Naive B cell (primary cell): ENCODE measurements at regions not wholly inside any gene's neighbourhood (a gene's known extent, or its start where the extent isn't known, plus 50 kb on each side); places are given as distances from the start of the nearest gene placed in this dataset.
"Not testable (repeated sequence)": the region's sequence is repeated elsewhere in the genome, so short reads cannot be mapped to it uniquely, and the experiment has no call there.

Experiments
- ATAC-seq, 2 donors: fragments of 150-1000 bp; cut with Tn5 transposase; 2 replicates each; pipeline ENCODE4 v1.10.0; 2021; ENCODE audit warnings: low read depth in 2 of 2, mild to moderate bottlenecking in 2 of 2, moderate library complexity in 2 of 2
- DNase-seq: peaks from one replicate; pipeline ENCODE4 v3.0.0; 2022
- H3K27ac Mint-ChIP-seq, 6 donors: one replicate each; pipeline ENCODE4 v1.8.0; 2020 to 2022; ENCODE audit warnings: mild to moderate bottlenecking in 6 of 6, mixed read lengths in 6 of 6, moderate library complexity in 5 of 6, inconsistent platforms in 2 of 6
- H3K27me3 Mint-ChIP-seq, 3 donors: one replicate each; pipeline ENCODE4 v1.8.0; 2021 to 2022; ENCODE audit warnings: mixed read lengths in 3 of 3, mild to moderate bottlenecking in 1 of 3
- H3K36me3 Mint-ChIP-seq, 2 donors: one replicate each; pipeline ENCODE4 v1.8.0; 2020 to 2022; ENCODE audit warnings: mixed read lengths in 2 of 2, inconsistent platforms in 1 of 2, mild to moderate bottlenecking in 1 of 2
- H3K4me1 Mint-ChIP-seq, 3 donors: one replicate each; pipeline ENCODE4 v1.8.0; 2020 to 2022; ENCODE audit warnings: mixed read lengths in 3 of 3, inconsistent platforms in 1 of 3, mild to moderate bottlenecking in 1 of 3, moderate library complexity in 1 of 3
- H3K4me3 Mint-ChIP-seq, 8 donors: one replicate each; pipeline ENCODE4 v1.8.0; 2020 to 2022; ENCODE audit warnings: mild to moderate bottlenecking in 8 of 8, mixed read lengths in 8 of 8, moderate library complexity in 8 of 8, inconsistent platforms in 2 of 8
- H3K9me3 Mint-ChIP-seq, 7 donors: one replicate each; pipeline ENCODE4 v1.8.0; 2020 to 2022; ENCODE audit warnings: mixed read lengths in 7 of 7, mild to moderate bottlenecking in 5 of 7, inconsistent platforms in 2 of 7, moderate library complexity in 1 of 7

DNA sequence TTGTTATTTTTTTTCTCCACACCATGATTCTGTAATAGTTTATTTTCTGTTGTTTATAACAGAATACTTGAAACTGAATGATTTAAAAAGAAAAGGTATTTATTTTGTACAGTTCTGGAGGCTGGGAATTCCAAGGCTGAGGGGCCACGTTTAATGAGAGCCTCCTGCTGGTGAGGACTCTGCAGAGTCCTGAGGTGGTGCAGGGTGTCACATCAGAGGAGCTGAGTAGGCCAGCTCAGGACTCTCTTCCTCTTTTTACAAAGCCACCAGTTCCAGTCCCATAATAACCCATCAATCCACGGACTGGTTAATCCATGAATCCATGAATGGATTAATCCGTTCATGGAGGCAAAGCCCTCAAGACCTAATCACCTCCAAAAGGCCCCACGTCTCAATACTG is 71.6 kb downstream of the TFAP2A start:
- Mint-ChIP-seq H3K4me3 (no peak overlapping the region), H3K36me3 (no peaks in the 10 kb centered on the region), H3K27me3 (peaks cover 5 to 14% (median 9%) of the 10 kb centered on the region in 3 donors), H3K27ac (no peak overlapping the region), H3K4me1 (no peaks in the 10 kb centered on the region), H3K9me3 (peaks cover 0 to 7% (median 0%) of the 10 kb centered on the region in 7 donors)
- ATAC-seq (no peak), DNase-seq (no peak)

DNA sequence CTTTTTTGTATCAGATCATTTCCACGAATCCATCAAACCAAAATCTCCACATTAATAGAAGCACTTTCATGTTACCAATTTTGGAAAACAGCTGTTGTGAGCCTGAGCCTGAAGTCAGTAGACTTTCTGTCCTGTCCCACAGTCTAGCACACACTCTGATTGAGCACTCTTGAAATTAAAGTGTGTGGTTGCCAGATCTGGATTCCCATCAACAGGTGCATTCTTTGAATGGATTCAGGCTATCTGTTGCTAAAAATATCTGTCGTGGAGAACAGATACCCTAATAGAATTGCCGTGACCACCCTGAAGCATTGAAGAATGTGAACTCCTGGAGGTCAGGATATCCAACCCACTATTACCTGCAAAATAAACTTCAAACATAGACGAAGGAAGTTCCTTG is 73.3 kb downstream of the TFAP2A start:
- H3K4me1 Mint-ChIP-seq, result no peaks in the 10 kb centered on the region
- H3K27ac Mint-ChIP-seq, result no peak overlapping the region
- DNase-seq, result no peak
- H3K9me3 Mint-ChIP-seq, result peaks cover 0 to 5% (median 1%) of the 10 kb centered on the region in 7 donors
- no peaks in the 10 kb centered on the region for H3K36me3 Mint-ChIP-seq
- peaks cover 5 to 9% (median 9%) of the 10 kb centered on the region in 3 donors for H3K27me3 Mint-ChIP-seq
- H3K4me3 Mint-ChIP-seq, result no peak overlapping the region
- no peak for ATAC-seq

DNA sequence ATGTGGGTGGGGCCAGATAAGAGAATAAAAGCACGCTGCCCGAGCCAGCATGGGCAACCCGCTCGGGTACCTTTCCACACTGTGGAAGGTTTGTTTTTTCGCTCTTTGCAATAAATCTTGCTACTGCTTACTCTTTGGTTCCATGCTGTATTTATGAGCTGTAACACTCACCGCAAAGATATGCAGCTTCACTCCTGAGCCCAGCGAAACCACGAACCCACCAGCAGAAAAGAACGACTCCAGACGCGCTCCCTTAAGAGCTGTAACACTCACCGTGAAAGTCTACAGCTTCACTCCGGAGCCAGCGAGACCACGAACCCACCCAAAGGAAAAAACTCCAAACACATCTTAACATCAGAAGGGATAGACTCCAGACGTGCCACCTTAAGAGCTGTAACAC is 76.7 kb downstream of the TFAP2A start:
- no peak overlapping the region for H3K4me3 Mint-ChIP-seq
- DNase-seq, result no peak
- H3K27me3 Mint-ChIP-seq, result peaks cover 0 to 12% (median 0%) of the 10 kb centered on the region in 3 donors
- no peaks in the 10 kb centered on the region for H3K36me3 Mint-ChIP-seq
- no peak overlapping the region for H3K27ac Mint-ChIP-seq
- peaks cover 0 to 8% (median 1%) of the 10 kb centered on the region in 7 donors for H3K9me3 Mint-ChIP-seq
- ATAC-seq, result no peak
- no peaks in the 10 kb centered on the region for H3K4me1 Mint-ChIP-seq

DNA sequence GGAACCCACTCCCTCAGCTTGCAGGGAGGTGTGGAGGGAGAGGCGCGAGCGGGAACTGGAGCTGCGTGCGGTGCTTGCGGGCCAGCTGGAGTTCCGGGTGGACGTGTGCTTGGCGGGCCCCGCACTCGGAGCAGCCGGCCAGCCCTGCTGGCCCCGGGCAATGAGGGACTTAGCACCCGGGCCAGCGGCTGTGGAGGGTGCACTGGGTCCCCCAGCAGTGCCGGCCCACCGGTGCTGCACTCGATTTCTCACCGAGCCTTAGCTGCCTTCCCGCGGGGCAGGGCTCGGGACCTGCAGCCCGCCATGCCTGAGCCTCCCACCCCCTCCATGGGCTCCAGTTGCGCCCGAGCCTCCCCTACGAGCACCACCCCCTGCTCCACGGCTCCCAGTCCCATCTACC is 77.5 kb downstream of the TFAP2A start:
- H3K9me3 Mint-ChIP-seq, DNase-seq, H3K4me1 Mint-ChIP-seq, H3K4me3 Mint-ChIP-seq, H3K27ac Mint-ChIP-seq, ATAC-seq, H3K36me3 Mint-ChIP-seq: not testable (repeated sequence)
- peaks cover 0 to 13% (median 0%) of the 10 kb centered on the region in 3 donors for H3K27me3 Mint-ChIP-seq

DNA sequence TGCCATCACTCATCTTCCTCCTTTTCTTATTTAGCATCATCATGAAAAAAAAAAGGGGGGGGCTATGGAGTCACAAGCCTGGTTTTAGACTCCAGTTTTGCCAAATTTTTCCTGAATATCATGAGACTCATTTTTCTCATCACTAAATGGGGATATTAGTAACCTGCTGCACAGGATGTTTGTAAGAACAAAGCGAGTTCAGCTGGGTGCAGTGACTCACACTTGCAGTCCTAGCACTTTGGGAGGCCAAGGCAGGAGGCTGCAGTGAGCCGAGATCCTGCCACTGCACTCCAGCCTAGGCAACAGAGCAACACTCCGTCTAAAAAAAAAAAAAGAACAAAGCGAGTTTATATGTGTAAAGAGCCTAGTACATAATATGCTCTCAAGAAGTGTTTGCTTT is 82.8 kb downstream of the TFAP2A start:
- no peak overlapping the region for H3K4me3 Mint-ChIP-seq
- no peaks in the 10 kb centered on the region for H3K36me3 Mint-ChIP-seq
- peaks cover 0 to 8% (median 0%) of the 10 kb centered on the region in 3 donors for H3K27me3 Mint-ChIP-seq
- no peaks in the 10 kb centered on the region for H3K4me1 Mint-ChIP-seq
- H3K9me3 Mint-ChIP-seq, result peaks cover 0 to 8% (median 0%) of the 10 kb centered on the region in 7 donors
- no peak for ATAC-seq
- H3K27ac Mint-ChIP-seq, result no peak overlapping the region
- no peak for DNase-seq

DNA sequence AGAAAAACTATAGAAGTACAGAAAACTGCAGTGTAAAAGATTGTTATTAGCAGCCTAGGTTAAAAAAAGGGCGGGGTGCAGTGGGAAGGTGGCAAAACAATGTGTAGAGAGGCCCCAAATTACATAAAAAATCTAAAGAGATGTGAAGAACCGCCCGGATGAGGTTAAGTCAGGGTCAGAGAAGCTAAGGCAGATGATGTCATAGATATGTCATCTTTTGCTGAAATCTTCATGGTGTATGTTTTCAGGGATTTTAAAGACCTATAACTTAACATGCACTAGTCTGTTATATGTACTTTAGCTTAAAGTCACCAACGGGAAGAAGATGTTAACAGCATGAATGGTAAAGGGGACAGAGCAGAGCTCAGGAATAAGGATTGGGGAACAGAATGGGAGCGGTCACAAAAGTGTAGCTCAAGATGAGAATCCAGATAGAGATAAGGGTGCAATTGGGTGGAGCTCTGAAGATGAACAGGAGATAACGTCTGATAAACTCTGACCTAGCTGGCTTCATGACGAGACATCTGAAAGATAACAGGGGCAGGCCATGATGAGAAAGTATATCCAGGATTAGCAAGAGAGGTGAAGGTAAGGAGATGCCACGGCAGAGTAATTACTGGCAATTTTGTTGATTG is 83.4 kb downstream of the TFAP2A start:
- Mint-ChIP-seq H3K4me1 (no peaks in the 10 kb centered on the region), H3K9me3 (peaks cover 0 to 2% (median 0%) of the 10 kb centered on the region in 7 donors), H3K27me3 (peaks cover 0 to 8% (median 0%) of the 10 kb centered on the region in 3 donors), H3K27ac (no peak overlapping the region), H3K36me3 (no peaks in the 10 kb centered on the region), H3K4me3 (no peak overlapping the region)
- ATAC-seq, result no peak
- no peak for DNase-seq

DNA sequence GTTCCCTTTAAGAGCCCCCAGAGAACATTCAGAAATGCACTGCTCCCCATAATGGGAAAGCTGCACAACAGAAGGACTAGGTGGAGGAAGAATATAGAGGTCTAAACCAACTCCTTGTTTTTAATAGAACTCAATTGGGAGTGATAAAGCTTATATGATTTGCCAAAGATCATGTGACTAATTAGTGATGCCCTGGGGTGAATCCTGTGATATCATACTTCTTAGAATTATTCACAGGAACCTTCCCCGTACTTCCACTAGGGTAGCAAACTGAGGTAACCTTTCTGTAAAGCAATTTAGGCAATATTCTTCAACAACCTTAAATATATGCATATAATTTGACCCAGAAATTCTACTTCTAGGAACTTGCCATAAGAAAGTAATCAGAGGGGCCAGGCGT is 84.4 kb downstream of the TFAP2A start:
- H3K27me3 Mint-ChIP-seq, result peaks cover 0 to 8% (median 0%) of the 10 kb centered on the region in 3 donors
- H3K4me1 Mint-ChIP-seq, result no peaks in the 10 kb centered on the region
- no peak overlapping the region for H3K27ac Mint-ChIP-seq
- no peaks in the 10 kb centered on the region for H3K36me3 Mint-ChIP-seq
- no peak for DNase-seq
- no peak for ATAC-seq
- no peaks in the 10 kb centered on the region for H3K9me3 Mint-ChIP-seq
- no peak overlapping the region for H3K4me3 Mint-ChIP-seq

DNA sequence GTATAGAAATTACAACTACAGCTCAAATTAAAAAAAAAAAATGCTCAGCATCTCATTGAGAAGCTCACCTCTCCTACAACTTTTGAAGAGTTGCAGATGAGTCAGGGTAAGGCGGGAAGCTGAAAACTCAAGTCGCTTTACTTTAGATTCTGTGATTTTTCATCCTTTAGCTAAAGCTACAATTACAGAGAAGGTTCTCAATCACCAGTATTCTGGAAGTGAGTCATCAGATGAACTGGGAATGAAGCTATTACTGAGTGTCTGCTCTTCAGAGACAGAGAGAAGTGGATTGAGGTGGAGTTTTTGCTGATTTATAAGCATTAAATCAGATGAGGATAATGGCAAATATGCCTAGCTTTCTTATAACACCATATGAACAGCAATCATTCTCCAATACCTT is 91.9 kb downstream of the TFAP2A start:
- peaks cover 0 to 8% (median 3%) of the 10 kb centered on the region in 7 donors for H3K9me3 Mint-ChIP-seq
- DNase-seq, result no peak
- peaks cover 0 to 7% of the 10 kb centered on the region in 2 donors for H3K36me3 Mint-ChIP-seq
- no peak overlapping the region for H3K4me3 Mint-ChIP-seq
- ATAC-seq, result no peak
- H3K27me3 Mint-ChIP-seq, result peaks cover 0 to 5% (median 0%) of the 10 kb centered on the region in 3 donors
- H3K4me1 Mint-ChIP-seq, result no peaks in the 10 kb centered on the region
- no peak overlapping the region for H3K27ac Mint-ChIP-seq

DNA sequence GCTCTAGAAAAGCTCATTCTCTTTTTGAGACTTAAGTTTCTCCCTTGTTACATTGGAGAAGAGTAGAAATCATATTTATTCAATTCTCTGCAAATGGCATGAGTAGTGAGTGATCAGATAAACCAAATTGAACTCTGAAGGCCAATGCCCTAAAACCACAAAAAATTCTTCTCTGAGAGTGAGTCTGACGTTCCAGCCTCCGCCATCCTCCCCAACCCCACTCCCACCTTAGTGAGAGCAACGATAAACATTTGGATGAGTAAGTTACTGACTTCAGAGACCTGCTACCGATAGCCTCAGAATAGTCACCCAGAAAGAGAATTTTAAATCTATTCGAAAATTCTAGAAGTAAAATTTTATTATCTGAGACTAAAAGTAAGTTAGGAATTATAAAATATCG is 94.6 kb downstream of the TFAP2A start:
- peaks cover 0 to 5% (median 5%) of the 10 kb centered on the region in 3 donors for H3K27me3 Mint-ChIP-seq
- no peak overlapping the region for H3K27ac Mint-ChIP-seq
- H3K4me1 Mint-ChIP-seq, result no peaks in the 10 kb centered on the region

DNA sequence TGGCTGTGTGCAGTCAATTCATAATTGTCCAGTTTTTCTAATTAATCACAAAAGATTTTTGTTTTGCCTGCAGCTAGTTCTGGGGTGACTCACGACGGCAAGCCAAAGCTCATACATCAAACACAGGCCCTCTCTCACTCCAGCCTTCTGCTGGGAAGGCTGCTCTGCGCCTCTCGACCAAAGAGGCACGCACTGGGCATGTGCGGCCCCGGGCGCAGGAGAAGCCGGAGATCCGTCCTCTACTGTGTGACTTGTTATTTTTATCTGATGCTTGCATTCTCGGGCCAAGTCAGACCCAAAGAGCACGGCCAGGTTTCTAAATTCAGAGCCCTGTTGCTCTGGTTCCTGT is 98.5 kb downstream of the TFAP2A start:
- ATAC-seq, result no peak
- DNase-seq, result no peak
- Mint-ChIP-seq H3K36me3 (peaks cover 0 to 7% of the 10 kb centered on the region in 2 donors), H3K4me1 (no peaks in the 10 kb centered on the region), H3K27ac (no peak overlapping the region), H3K4me3 (no peak overlapping the region), H3K9me3 (peaks cover 0 to 8% (median 3%) of the 10 kb centered on the region in 7 donors), H3K27me3 (peaks cover 0 to 5% (median 0%) of the 10 kb centered on the region in 3 donors)

More for the DNA sequence above, 94.6 kb downstream of the TFAP2A start:
- Mint-ChIP-seq H3K9me3 (peaks cover 0 to 8% (median 3%) of the 10 kb centered on the region in 7 donors), H3K4me3 (no peak overlapping the region), H3K36me3 (peaks cover 0 to 7% of the 10 kb centered on the region in 2 donors)
- ATAC-seq (no peak), DNase-seq (no peak)

DNA sequence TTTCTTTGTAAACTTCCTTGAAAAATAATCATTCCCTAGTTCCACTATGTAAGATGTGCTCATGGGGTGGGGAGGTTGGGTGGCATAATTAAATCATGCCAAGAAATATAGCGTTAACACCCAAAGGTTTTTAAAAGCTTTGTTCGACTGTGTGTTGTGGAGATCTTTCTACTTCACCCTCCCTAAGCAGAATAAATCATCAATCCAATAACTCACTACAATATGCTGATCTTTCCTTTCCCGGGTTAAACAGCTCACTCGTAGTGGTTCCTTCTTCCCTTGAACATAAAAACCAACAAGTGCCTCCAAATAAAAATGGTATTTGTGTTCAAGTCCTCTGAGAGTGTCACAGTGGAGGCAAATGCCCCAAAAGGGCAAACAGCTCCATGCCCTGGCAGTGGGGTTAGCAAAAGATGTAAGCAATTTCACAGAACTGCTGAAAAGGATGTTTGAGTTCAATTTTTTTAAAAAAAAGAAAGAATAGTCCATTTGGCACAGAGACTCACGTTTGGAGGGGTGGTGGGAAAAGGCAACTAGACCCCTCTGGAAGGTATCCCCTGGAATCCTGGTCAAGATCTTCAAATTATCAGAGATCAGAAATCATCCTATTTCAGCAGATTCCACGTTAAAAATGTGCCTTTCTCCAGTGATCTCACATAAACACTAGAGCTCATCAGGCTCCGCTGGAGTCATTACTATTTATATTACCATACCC is 99.1 kb downstream of the TFAP2A start:
- ATAC-seq (no peak), DNase-seq (no peak)
- Mint-ChIP-seq H3K4me3 (no peak overlapping the region), H3K27me3 (peaks cover 0 to 5% (median 0%) of the 10 kb centered on the region in 3 donors), H3K27ac (no peak overlapping the region), H3K36me3 (peaks cover 0 to 7% of the 10 kb centered on the region in 2 donors), H3K9me3 (peaks cover 0 to 8% (median 3%) of the 10 kb centered on the region in 7 donors), H3K4me1 (no peaks in the 10 kb centered on the region)

DNA sequence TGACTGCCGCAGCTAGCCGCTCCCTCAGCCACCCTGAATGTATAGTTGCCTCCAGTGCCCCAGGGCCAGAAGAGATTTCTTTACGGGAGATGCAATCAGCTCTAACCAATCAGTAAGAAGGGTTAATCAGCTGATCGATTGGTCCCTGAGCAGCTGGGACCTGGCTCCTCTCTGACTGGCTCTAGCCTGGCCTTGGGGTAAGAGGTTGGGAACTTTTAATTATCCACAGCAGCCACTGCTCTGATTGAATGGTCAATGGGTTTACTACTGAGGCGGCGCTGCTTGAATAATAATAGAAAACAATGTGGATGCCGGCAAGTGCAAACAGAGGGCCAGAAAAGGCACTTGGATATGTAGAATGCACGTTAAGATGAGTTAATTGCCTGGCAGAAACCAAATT is 99.8 kb downstream of the TFAP2A start:
- peaks cover 0 to 7% (median 5%) of the 10 kb centered on the region in 3 donors for H3K27me3 Mint-ChIP-seq
- no peaks in the 10 kb centered on the region for H3K4me1 Mint-ChIP-seq
- peaks cover 0 to 8% (median 3%) of the 10 kb centered on the region in 7 donors for H3K9me3 Mint-ChIP-seq
- ATAC-seq, result no peak
- no peak overlapping the region for H3K27ac Mint-ChIP-seq
- no peak overlapping the region for H3K4me3 Mint-ChIP-seq
- peaks cover 0 to 7% of the 10 kb centered on the region in 2 donors for H3K36me3 Mint-ChIP-seq
- DNase-seq, result no peak

DNA sequence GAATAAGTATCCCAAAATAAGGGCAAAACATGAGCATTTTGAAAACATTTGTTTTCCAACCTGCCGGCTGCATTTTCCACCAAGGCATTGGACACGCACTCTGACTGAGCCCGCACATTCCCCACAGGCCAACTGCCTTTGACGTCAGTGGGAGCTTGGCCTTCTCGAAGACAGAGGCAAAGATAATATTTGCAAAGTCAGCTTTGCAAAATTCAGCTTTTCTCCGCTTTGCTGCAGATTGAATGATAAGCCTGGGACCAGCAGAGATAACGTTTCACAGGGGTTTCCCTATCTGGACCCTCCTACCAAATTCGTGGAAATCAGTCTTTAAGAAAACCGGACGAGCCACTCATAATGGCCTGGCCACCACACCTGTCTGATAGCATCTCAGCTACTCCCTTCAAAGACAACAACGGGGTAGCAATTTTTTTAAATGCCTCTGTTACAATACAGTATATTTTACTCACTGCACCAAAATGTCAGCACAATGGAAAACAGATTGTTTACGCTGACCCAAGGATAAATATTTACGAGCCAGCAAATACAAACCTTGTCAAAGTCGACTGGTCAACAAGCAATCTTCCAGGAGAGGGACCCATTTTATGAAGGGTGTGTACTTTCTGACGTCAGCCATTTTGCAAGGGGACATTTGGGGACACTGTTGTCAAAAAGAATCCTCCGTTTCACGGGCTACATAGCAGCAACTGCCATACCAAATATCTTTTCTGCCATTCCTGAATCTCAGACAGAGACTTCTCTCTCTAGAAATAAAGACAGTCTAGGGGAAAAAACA is 100.5 kb downstream of the TFAP2A start:
- ATAC-seq (no peak), DNase-seq (no peak)
- Mint-ChIP-seq H3K4me1 (no peaks in the 10 kb centered on the region), H3K27me3 (peaks cover 2 to 11% (median 5%) of the 10 kb centered on the region in 3 donors), H3K36me3 (peaks cover 0 to 7% of the 10 kb centered on the region in 2 donors), H3K9me3 (peaks cover 0 to 7% (median 0%) of the 10 kb centered on the region in 7 donors), H3K27ac (no peak overlapping the region), H3K4me3 (no peak overlapping the region)
